GM19023 (cell line): ENCODE measurements at regions not wholly inside any gene's neighbourhood (a gene's known extent, or its start where the extent isn't known, plus 50 kb on each side); places are given as distances from the start of the nearest gene placed in this dataset.
A peak's percentile ranks its signal among the peaks of the same experiment; 100 is the strongest.
"Not testable (repeated sequence)": the region's sequence is repeated elsewhere in the genome, so short reads cannot be mapped to it uniquely, and the experiment has no call there.

Experiments
- ATAC-seq: cut with Tn5 transposase; IDR thresholded peaks from one replicate; pipeline ENCODE4 v1.9.1; 2021; ENCODE audit warnings: mild to moderate bottlenecking, moderate library complexity; ENCODE audit not compliant: unreplicated experiment

- ATAC-seq = no peak
These were observed 290.8 kb upstream of the PCDH9 start for GRCh38 chr13:67520886-67521285.

GRCh38 chr13:67519356-67519755 is 289.2 kb upstream of the PCDH9 start:
- ATAC-seq = no peak

GRCh38 chr13:67518785-67519184 is 288.6 kb upstream of the PCDH9 start:
- no peak for ATAC-seq

GRCh38 chr13:67515895-67516294 is 285.8 kb upstream of the PCDH9 start:
- ATAC-seq = peak; percentile 90

GRCh38 chr13:67509018-67509417 is 278.9 kb upstream of the PCDH9 start:
- ATAC-seq = no peak

- not testable (repeated sequence) for ATAC-seq
These were observed 278.1 kb upstream of the PCDH9 start for GRCh38 chr13:67508275-67508674.

- ATAC-seq = no peak
These were observed 276.3 kb upstream of the PCDH9 start for GRCh38 chr13:67506407-67506806.

- ATAC-seq = no peak
These were observed 275.2 kb upstream of the PCDH9 start for GRCh38 chr13:67505376-67505775.

GRCh38 chr13:67498948-67499347 is 268.8 kb upstream of the PCDH9 start:
- no peak for ATAC-seq

GRCh38 chr13:67493835-67494234 is 263.7 kb upstream of the PCDH9 start:
- ATAC-seq = no peak

- ATAC-seq = no peak
These were observed 258.9 kb upstream of the PCDH9 start for GRCh38 chr13:67489016-67489415.

GRCh38 chr13:67481445-67481844 is 251.3 kb upstream of the PCDH9 start:
- no peak for ATAC-seq

GRCh38 chr13:67474115-67474514 is 244.0 kb upstream of the PCDH9 start:
- no peak for ATAC-seq

GRCh38 chr13:67469623-67470022 is 239.5 kb upstream of the PCDH9 start:
- ATAC-seq = no peak

- no peak for ATAC-seq
These were observed 236.4 kb upstream of the PCDH9 start for GRCh38 chr13:67466569-67466968.

- no peak for ATAC-seq
These were observed 234.0 kb upstream of the PCDH9 start for GRCh38 chr13:67464154-67464553.

- no peak for ATAC-seq
These were observed 232.0 kb upstream of the PCDH9 start for GRCh38 chr13:67462098-67462497.

- not testable (repeated sequence) for ATAC-seq
These were observed 222.4 kb upstream of the PCDH9 start for GRCh38 chr13:67452526-67452925.

GRCh38 chr13:67445436-67445835 is 215.3 kb upstream of the PCDH9 start:
- ATAC-seq = no peak

- no peak for ATAC-seq
These were observed 213.8 kb upstream of the PCDH9 start for GRCh38 chr13:67443923-67444322.

GRCh38 chr13:67440236-67440975 is 210.3 kb upstream of the PCDH9 start:
- no peak for ATAC-seq

- no peak for ATAC-seq
These were observed 209.2 kb upstream of the PCDH9 start for GRCh38 chr13:67439365-67439764.

- ATAC-seq = no peak
These were observed 208.3 kb upstream of the PCDH9 start for GRCh38 chr13:67438465-67438864.
